GM12878 (cell line): ENCODE measurements at regions not wholly inside any gene's neighbourhood (a gene's known extent, or its start where the extent isn't known, plus 50 kb on each side); places are given as distances from the start of the nearest gene placed in this dataset.

Source experiments
- ATAC-seq: fragments of 200-7000 bp; cut with Tn5 transposase; 3 replicates; pipeline ENCODE4 v1.9.1; 2020; ENCODE audit warnings: mild to moderate bottlenecking, moderate library complexity
- BruUV-seq: library from RNA; stranded (reverse); fragments of 400-500 nt; replicated peaks from 2 replicates; lab custom pipeline; 2021; lab: Mats Ljungman, UMichigan
- CTCF ChIA-PET: fragments of 300-600 bp; sonication (Branson Sonifier 250); formaldehyde crosslinking; extraction: SDS; loops from one replicate; lab custom pipeline; 2021; ENCODE audit warnings: inconsistent platforms; lab: Yijun Ruan, JAX
- POLR2A ChIA-PET: fragments of 350-600 bp; formaldehyde crosslinking; extraction: SDS; loops from one replicate; lab custom pipeline; 2021; ENCODE audit warnings: inconsistent platforms; lab: Charles Lee
- RAD21 ChIA-PET: fragments of 300-600 bp; sonication (Branson Sonifier 250); formaldehyde crosslinking; loops from one replicate; lab custom pipeline; 2023; ENCODE audit warnings: antibody characterized with exemption; ENCODE audit not compliant: unreplicated experiment; lab: Charles Lee
- SMC1A ChIA-PET: fragments of 300-600 bp; sonication (Branson Sonifier 250); formaldehyde crosslinking; loops from one replicate; lab custom pipeline; 2023; ENCODE audit not compliant: unreplicated experiment, uncharacterized antibody; lab: Charles Lee
- DNase-seq: peaks from one replicate; pipeline ENCODE4 v3.0.0-alpha.2; 2011; ENCODE audit warnings: low read depth, low spot score
- FAIRE-seq: peaks from 3 replicates; lab custom pipeline; 2011; peaks lifted over from hg19 to GRCh38; lab: Jason Lieb, UNC
- H2AFZ ChIP-seq: 2 replicates; pipeline ENCODE4 v1.6.0; 2011; ENCODE audit warnings: low read depth, low read length, control low read depth; ENCODE audit not compliant: control insufficient read depth
- H3K27ac ChIP-seq: 2 replicates; pipeline ENCODE4 v1.5.1; 2011; ENCODE audit warnings: control low read depth; ENCODE audit not compliant: control insufficient read depth, insufficient read depth
- H3K27me3 ChIP-seq, 2 experiments: replicated peaks in 1 of 2; 2 replicates each; pipeline versions ENCODE4 v1.6.0 to v1.6.1; 2011; ENCODE audit warnings: low read length in 1 of 2; ENCODE audit not compliant: control insufficient read depth in 2 of 2, insufficient read depth in 2 of 2
- H3K36me3 ChIP-seq, 2 experiments: 2 replicates each; pipeline ENCODE4 v1.5.1; 2011; ENCODE audit warnings: low read length in 1 of 2; ENCODE audit not compliant: control insufficient read depth in 2 of 2, insufficient read depth in 2 of 2
- H3K4me1 ChIP-seq: 2 replicates; pipeline ENCODE4 v1.6.1; 2011; ENCODE audit warnings: mild to moderate bottlenecking, low read length, moderate library complexity, mixed read lengths; ENCODE audit not compliant: control insufficient read depth, insufficient read depth
- H3K4me2 ChIP-seq: 2 replicates; pipeline ENCODE4 v1.6.0; 2011; ENCODE audit warnings: control low read depth; ENCODE audit not compliant: control insufficient read depth, insufficient read depth
- H3K4me3 ChIP-seq: fragments of 200-600 bp; sonication (generic); 2 replicates; pipeline ENCODE4 v1.5.1; 2016
- H3K79me2 ChIP-seq: 2 replicates; pipeline ENCODE4 v1.6.0; 2011; ENCODE audit warnings: low read length; ENCODE audit not compliant: control insufficient read depth, insufficient read depth
- H3K9ac ChIP-seq: 2 replicates; pipeline ENCODE4 v1.8.0; 2011; ENCODE audit warnings: low read length, control low read depth, mixed read lengths; ENCODE audit not compliant: control insufficient read depth, insufficient read depth
- H3K9me3 ChIP-seq: replicated peaks from 3 replicates; pipeline ENCODE4 v1.5.1; 2011; ENCODE audit warnings: mild to moderate bottlenecking, low read length; ENCODE audit not compliant: control insufficient read depth, insufficient read depth
- H4K20me1 ChIP-seq: 2 replicates; pipeline ENCODE4 v1.6.0; 2011; ENCODE audit not compliant: control insufficient read depth, insufficient read depth
- CHD2 ChIP-seq: IDR thresholded peaks from 2 replicates; pipeline ENCODE4 v1.6.1; 2011; ENCODE audit warnings: low read depth, low read length, improper control_type of control experiment, borderline replicate concordance
- CHD4 ChIP-seq: fragments of 200-600 bp; sonication (generic); IDR thresholded peaks from 2 replicates; pipeline ENCODE4 v1.6.1; 2016; ENCODE audit warnings: mild to moderate bottlenecking
- CREM ChIP-seq: IDR thresholded peaks from 2 replicates; pipeline ENCODE4 v1.6.1; 2014; ENCODE audit warnings: antibody characterized with exemption, low read depth
- EGR1 ChIP-seq, 2 experiments: IDR thresholded peaks; 1 replicate in 1 of 2; 2 replicates in 1 of 2; pipeline ENCODE4 v1.6.1; 2011 to 2012; ENCODE audit warnings: low read depth in 2 of 2, low read length in 2 of 2, borderline replicate concordance in 1 of 2, mild to moderate bottlenecking in 1 of 2, moderate library complexity in 1 of 2
- ESRRA ChIP-seq: IDR thresholded peaks from 2 replicates; pipeline ENCODE4 v1.6.1; 2012; ENCODE audit warnings: mild to moderate bottlenecking, low read length, improper control_type of control experiment
- FOXM1 ChIP-seq: IDR thresholded peaks from 2 replicates; pipeline ENCODE4 v1.6.1; 2012; ENCODE audit warnings: low read depth, mild to moderate bottlenecking, inconsistent platforms, low read length, moderate library complexity
- MEF2A ChIP-seq: IDR thresholded peaks from 2 replicates; pipeline ENCODE4 v1.6.1; 2011; ENCODE audit warnings: low read depth, mild to moderate bottlenecking, low read length, moderate library complexity; ENCODE audit not compliant: insufficient read depth
- RFX5 ChIP-seq: IDR thresholded peaks from 2 replicates; pipeline ENCODE4 v1.6.1; 2011; ENCODE audit warnings: low read depth, low read length, improper control_type of control experiment
- SPI1 ChIP-seq: IDR thresholded peaks from 2 replicates; pipeline ENCODE4 v1.6.1; 2011; ENCODE audit warnings: low read depth, mild to moderate bottlenecking, low read length, moderate library complexity, borderline replicate concordance; ENCODE audit not compliant: insufficient read depth
- SREBF2 ChIP-seq: IDR thresholded peaks from 2 replicates; pipeline ENCODE4 v1.6.1; 2012; ENCODE audit warnings: mild to moderate bottlenecking, low read length
- SUPT20H ChIP-seq: IDR thresholded peaks from 2 replicates; pipeline ENCODE4 v1.6.1; 2011; ENCODE audit warnings: low read depth, mild to moderate bottlenecking, low read length, moderate library complexity, borderline replicate concordance; ENCODE audit not compliant: control insufficient read depth
- ZNF622 ChIP-seq: fragments of 450-650 bp; IDR thresholded peaks from 2 replicates; pipeline ENCODE4 v1.6.1; 2017; ENCODE audit warnings: mild to moderate bottlenecking, inconsistent platforms
- ZZZ3 ChIP-seq: IDR thresholded peaks from 2 replicates; pipeline ENCODE4 v1.6.1; 2011; ENCODE audit warnings: low read depth; ENCODE audit not compliant: control insufficient read depth, insufficient read length
- WGBS: methylation state at CpG from one replicate; pipeline ENCODE4 v1.1.6; 2016; ENCODE audit warnings: low lambda C conversion rate; ENCODE audit not compliant: insufficient replicate concordance, insufficient coverage; ENCODE audit errors: missing lambda C conversion rate; 5-methylcytosine and 5-hydroxymethylcytosine counted together
- in situ Hi-C: fragments of 300-500 bp; cut with MboI; formaldehyde crosslinking; loops from 9 replicates; pipeline ENCODE4 v1.14.3; 2018; ENCODE audit warnings: mixed read lengths
- intact Hi-C: fragments of 100-400 bp; cut with micrococcal nuclease; formaldehyde crosslinking; loops from one replicate; pipeline ENCODE4 v1.14.2; 2022; ENCODE audit not compliant: unreplicated experiment
- TF ChIP-seq, protein P1 (sequence below): fragments of 450-650 bp; IDR thresholded peaks from 2 replicates; pipeline ENCODE4 v1.6.1; 2017; ENCODE audit warnings: low read depth, mild to moderate bottlenecking, moderate library complexity
- TF ChIP-seq, protein P2 (sequence below): fragments of 450-650 bp; IDR thresholded peaks from 2 replicates; pipeline ENCODE4 v1.6.1; 2017; ENCODE audit warnings: borderline replicate concordance
- TF ChIP-seq, protein P3 (sequence below): IDR thresholded peaks from 2 replicates; pipeline ENCODE4 v1.6.1; 2011; ENCODE audit warnings: low read depth, mild to moderate bottlenecking, low read length, moderate library complexity, borderline replicate concordance; ENCODE audit errors: extremely low read depth
- TF ChIP-seq, protein P4 (sequence below): fragments of 450-650 bp; IDR thresholded peaks from 2 replicates; pipeline ENCODE4 v1.6.1; 2017; ENCODE audit warnings: mild to moderate bottlenecking, low read depth, inconsistent platforms; ENCODE audit not compliant: poor library complexity, severe bottlenecking
- TF ChIP-seq, protein P5 (sequence below): IDR thresholded peaks from 2 replicates; pipeline ENCODE4 v1.6.1; 2011; ENCODE audit warnings: low read depth, low read length, improper control_type of control experiment, borderline replicate concordance

DNA sequence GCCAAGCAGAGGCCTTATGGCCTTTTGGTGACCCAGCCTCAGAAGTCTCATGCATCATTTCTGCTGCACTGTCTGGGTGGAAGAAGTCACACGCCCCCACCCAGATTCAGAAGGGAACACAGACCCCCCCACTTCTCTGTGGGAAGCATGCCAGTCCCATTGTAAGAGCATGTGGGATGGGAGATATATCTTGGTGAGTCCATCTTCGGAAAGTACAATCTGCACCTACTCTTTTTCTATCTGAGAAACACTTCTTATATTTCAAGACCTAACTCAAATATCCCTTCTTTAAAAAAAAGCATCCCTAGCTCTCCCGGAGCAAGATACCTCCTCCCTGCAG, 159.6 kb upstream of the FGGY start:
- DNase-seq (no peak), ATAC-seq (no peak), FAIRE-seq (no peak)
- in situ Hi-C loops = no loop called here
- CTCF ChIA-PET = no interaction called here
- Histone ChIP-seq H3K4me2 (no peak overlapping the region), H3K9ac (no peak overlapping the region), H3K9me3 (no peaks in the 10 kb centered on the region), H3K79me2 (no peaks in the 10 kb centered on the region), H3K27ac (no peak overlapping the region), H3K27me3 (no peaks in the 10 kb centered on the region), H3K36me3 (no peaks in the 10 kb centered on the region), H3K4me1 (peaks cover 3% of the 10 kb centered on the region), H4K20me1 (no peaks in the 10 kb centered on the region), H2AFZ (no peak overlapping the region), H3K4me3 (no peak overlapping the region)
- TF ChIP-seq, protein P1, sequence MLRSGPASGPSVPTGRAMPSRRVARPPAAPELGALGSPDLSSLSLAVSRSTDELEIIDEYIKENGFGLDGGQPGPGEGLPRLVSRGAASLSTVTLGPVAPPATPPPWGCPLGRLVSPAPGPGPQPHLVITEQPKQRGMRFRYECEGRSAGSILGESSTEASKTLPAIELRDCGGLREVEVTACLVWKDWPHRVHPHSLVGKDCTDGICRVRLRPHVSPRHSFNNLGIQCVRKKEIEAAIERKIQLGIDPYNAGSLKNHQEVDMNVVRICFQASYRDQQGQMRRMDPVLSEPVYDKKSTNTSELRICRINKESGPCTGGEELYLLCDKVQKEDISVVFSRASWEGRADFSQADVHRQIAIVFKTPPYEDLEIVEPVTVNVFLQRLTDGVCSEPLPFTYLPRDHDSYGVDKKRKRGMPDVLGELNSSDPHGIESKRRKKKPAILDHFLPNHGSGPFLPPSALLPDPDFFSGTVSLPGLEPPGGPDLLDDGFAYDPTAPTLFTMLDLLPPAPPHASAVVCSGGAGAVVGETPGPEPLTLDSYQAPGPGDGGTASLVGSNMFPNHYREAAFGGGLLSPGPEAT = no peak
- TF ChIP-seq CHD4 = no peak
- no peak for TF ChIP-seq ESRRA
- no peak for TF ChIP-seq MEF2A
- TF ChIP-seq, protein P2, sequence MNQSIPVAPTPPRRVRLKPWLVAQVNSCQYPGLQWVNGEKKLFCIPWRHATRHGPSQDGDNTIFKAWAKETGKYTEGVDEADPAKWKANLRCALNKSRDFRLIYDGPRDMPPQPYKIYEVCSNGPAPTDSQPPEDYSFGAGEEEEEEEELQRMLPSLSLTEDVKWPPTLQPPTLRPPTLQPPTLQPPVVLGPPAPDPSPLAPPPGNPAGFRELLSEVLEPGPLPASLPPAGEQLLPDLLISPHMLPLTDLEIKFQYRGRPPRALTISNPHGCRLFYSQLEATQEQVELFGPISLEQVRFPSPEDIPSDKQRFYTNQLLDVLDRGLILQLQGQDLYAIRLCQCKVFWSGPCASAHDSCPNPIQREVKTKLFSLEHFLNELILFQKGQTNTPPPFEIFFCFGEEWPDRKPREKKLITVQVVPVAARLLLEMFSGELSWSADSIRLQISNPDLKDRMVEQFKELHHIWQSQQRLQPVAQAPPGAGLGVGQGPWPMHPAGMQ = no peak
- no peak for TF ChIP-seq RFX5
- TF ChIP-seq ZZZ3 = no peak
- TF ChIP-seq, protein P3, sequence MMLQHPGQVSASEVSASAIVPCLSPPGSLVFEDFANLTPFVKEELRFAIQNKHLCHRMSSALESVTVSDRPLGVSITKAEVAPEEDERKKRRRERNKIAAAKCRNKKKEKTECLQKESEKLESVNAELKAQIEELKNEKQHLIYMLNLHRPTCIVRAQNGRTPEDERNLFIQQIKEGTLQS = no peak
- TF ChIP-seq, protein P4, sequence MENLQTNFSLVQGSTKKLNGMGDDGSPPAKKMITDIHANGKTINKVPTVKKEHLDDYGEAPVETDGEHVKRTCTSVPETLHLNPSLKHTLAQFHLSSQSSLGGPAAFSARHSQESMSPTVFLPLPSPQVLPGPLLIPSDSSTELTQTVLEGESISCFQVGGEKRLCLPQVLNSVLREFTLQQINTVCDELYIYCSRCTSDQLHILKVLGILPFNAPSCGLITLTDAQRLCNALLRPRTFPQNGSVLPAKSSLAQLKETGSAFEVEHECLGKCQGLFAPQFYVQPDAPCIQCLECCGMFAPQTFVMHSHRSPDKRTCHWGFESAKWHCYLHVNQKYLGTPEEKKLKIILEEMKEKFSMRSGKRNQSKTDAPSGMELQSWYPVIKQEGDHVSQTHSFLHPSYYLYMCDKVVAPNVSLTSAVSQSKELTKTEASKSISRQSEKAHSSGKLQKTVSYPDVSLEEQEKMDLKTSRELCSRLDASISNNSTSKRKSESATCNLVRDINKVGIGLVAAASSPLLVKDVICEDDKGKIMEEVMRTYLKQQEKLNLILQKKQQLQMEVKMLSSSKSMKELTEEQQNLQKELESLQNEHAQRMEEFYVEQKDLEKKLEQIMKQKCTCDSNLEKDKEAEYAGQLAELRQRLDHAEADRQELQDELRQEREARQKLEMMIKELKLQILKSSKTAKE = no peak
- TF ChIP-seq CHD2 = no peak
- no peak for TF ChIP-seq SPI1
- TF ChIP-seq SREBF2 = no peak
- TF ChIP-seq EGR1 (IDR thresholded peaks at IDR 0.05; ENCODE audit: borderline replicate concordance in 1 of 2, low read depth in 2 of 2, low read length in 2 of 2) = no peak
- TF ChIP-seq ZNF622 = no peak
- TF ChIP-seq SUPT20H = no peak
- no peak for TF ChIP-seq FOXM1
- no peak for TF ChIP-seq CREM
- TF ChIP-seq, protein P5, sequence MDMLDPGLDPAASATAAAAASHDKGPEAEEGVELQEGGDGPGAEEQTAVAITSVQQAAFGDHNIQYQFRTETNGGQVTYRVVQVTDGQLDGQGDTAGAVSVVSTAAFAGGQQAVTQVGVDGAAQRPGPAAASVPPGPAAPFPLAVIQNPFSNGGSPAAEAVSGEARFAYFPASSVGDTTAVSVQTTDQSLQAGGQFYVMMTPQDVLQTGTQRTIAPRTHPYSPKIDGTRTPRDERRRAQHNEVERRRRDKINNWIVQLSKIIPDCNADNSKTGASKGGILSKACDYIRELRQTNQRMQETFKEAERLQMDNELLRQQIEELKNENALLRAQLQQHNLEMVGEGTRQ = no peak
- POLR2A ChIA-PET = no interaction called here
- 96% methylated on average over 3 of the region's 3 CpGs for WGBS
- RAD21 ChIA-PET = no interaction called here
- SMC1A ChIA-PET = interaction anchor here (0.7 kb wide), 1 partner anchor 155 kb away, joined by 3 read pairs; no protein-coding TSS in a partner anchor
- no TSS peak for BruUV-seq
- intact Hi-C loops = no loop called here
